ENCODE measurements at regions not wholly inside any gene's neighbourhood (a gene's known extent, or its start where the extent isn't known, plus 50 kb on each side); places are given as distances from the start of the nearest gene placed in this dataset.

- TF ChIP-seq CTCF (IDR thresholded peaks at IDR 0.05; ENCODE audit: low read depth, low read length, missing input control) (no peak), YY1 (IDR thresholded peaks at IDR 0.05) (no peak), ZBTB33 (IDR thresholded peaks at IDR 0.05) (no peak), MAX (IDR thresholded peaks at IDR 0.05) (no peak), FOXA1 (IDR thresholded peaks at IDR 0.05) (no peak), REST (IDR thresholded peaks at IDR 0.05) (no peak), TAF1 (conservative IDR thresholded peaks at IDR 0.05) (no peak), RAD21 (IDR thresholded peaks at IDR 0.05) (no peak), NR2F2 (IDR thresholded peaks at IDR 0.05) (no peak), HNF4A (conservative IDR thresholded peaks at IDR 0.05) (no peak), SP1 (IDR thresholded peaks at IDR 0.05) (no peak), RXRA (IDR thresholded peaks at IDR 0.05) (no peak), HNF4G (IDR thresholded peaks at IDR 0.05) (no peak), EGR1 (IDR thresholded peaks at IDR 0.05; ENCODE audit: low read depth in 2 of 2) (no peak)
These were observed 131.1 kb downstream of the UTRN start for GRCh38 chr6:144416244-144416643.

Measured in liver (tissue), 3 donors.